ENCODE measurements at regions not wholly inside any gene's neighbourhood (a gene's known extent, or its start where the extent isn't known, plus 50 kb on each side); places are given as distances from the start of the nearest gene placed in this dataset.

- no peak for DNase-seq (ENCODE audit: low read depth in 3 of 3)
Measured at GRCh38 chr2:220219371-220219770, 591.9 kb downstream of the SLC4A3 start.

GRCh38 chr2:220220009-220220408 is 592.6 kb downstream of the SLC4A3 start:
- no peak for DNase-seq (ENCODE audit: low read depth in 3 of 3)

GRCh38 chr2:220221992-220222391 is 594.6 kb downstream of the SLC4A3 start:
- no peak for DNase-seq (ENCODE audit: low read depth in 3 of 3)

GRCh38 chr2:220224691-220225543 is 597.5 kb downstream of the SLC4A3 start:
- no peak for DNase-seq (ENCODE audit: low read depth in 3 of 3)

GRCh38 chr2:220226076-220226475 is 598.6 kb downstream of the SLC4A3 start:
- DNase-seq (ENCODE audit: low read depth in 3 of 3): no peak

- no peak for DNase-seq (ENCODE audit: low read depth in 3 of 3)
Measured at GRCh38 chr2:220226546-220226945, 599.1 kb downstream of the SLC4A3 start.

- DNase-seq (ENCODE audit: low read depth in 3 of 3): no peak
Measured at GRCh38 chr2:220227266-220227920, 600.0 kb downstream of the SLC4A3 start.

- DNase-seq (ENCODE audit: low read depth in 3 of 3): no peak
Measured at GRCh38 chr2:220228310-220229006, 601.0 kb downstream of the SLC4A3 start.

- no peak for DNase-seq (ENCODE audit: low read depth in 3 of 3)
Measured at GRCh38 chr2:220240641-220241040, 613.2 kb downstream of the SLC4A3 start.

GRCh38 chr2:220241423-220241822 is 614.0 kb downstream of the SLC4A3 start:
- DNase-seq (ENCODE audit: low read depth in 3 of 3): no peak

- DNase-seq (ENCODE audit: low read depth in 3 of 3): no peak
Measured at GRCh38 chr2:220243571-220243970, 616.1 kb downstream of the SLC4A3 start.

- no peak for DNase-seq (ENCODE audit: low read depth in 3 of 3)
Measured at GRCh38 chr2:220246386-220246785, 619.0 kb downstream of the SLC4A3 start.

- DNase-seq (ENCODE audit: low read depth in 3 of 3): no peak
Measured at GRCh38 chr2:220247588-220248350, 620.3 kb downstream of the SLC4A3 start.

- DNase-seq (ENCODE audit: low read depth in 3 of 3): no peak
Measured at GRCh38 chr2:220259662-220260061, 632.2 kb downstream of the SLC4A3 start.

- no peak for DNase-seq (ENCODE audit: low read depth in 3 of 3)
Measured at GRCh38 chr2:220263300-220263699, 635.9 kb downstream of the SLC4A3 start.

- DNase-seq (ENCODE audit: low read depth in 3 of 3): no peak
Measured at GRCh38 chr2:220269367-220269766, 641.9 kb downstream of the SLC4A3 start.

- no peak for DNase-seq (ENCODE audit: low read depth in 3 of 3)
Measured at GRCh38 chr2:220270481-220271070, 643.1 kb downstream of the SLC4A3 start.

- DNase-seq (ENCODE audit: low read depth in 3 of 3): no peak
Measured at GRCh38 chr2:220272656-220273055, 645.2 kb downstream of the SLC4A3 start.

- no peak for DNase-seq (ENCODE audit: low read depth in 3 of 3)
Measured at GRCh38 chr2:220273082-220273481, 645.7 kb downstream of the SLC4A3 start.

GRCh38 chr2:220275454-220275853 is 648.0 kb downstream of the SLC4A3 start:
- no peak for DNase-seq (ENCODE audit: low read depth in 3 of 3)

- DNase-seq (ENCODE audit: low read depth in 3 of 3): no peak
Measured at GRCh38 chr2:220276741-220277444, 649.5 kb downstream of the SLC4A3 start.

Measured in stimulated activated CD4-positive, alpha-beta T cell treated with anti-CD3 and anti-CD28 coated beads, TNF-alpha, amount 100 ng/mL, for 24 hours (primary cell).